ENCODE measurements at regions not wholly inside any gene's neighbourhood (a gene's known extent, or its start where the extent isn't known, plus 50 kb on each side); places are given as distances from the start of the nearest gene placed in this dataset.

DNA sequence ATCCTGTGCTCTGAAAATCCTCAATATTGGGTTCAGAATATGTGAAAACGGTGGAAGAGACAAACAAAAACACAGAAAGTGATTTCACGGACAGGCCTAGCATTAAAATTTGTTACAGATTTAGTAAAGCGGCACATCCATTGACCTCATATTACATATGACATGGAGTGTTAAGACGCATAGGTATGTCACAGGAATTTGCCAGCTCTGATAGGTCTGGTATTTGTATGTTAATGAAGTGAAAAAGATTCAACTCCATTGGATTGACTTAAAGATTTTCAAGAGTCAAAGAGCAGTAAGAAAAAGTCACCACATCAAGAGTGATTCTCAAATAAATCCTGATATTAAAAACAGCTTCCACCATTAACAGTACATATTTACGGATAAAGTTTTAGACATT lies 396.5 kb upstream of the SEMA6A start:
- peaks cover 22% of the 10 kb centered on the region for H3K4me1 Mint-ChIP-seq

More for the DNA sequence above, 396.5 kb upstream of the SEMA6A start:
- no peak overlapping the region for H3K27ac Mint-ChIP-seq
- Histone ChIP-seq H3K4me3 (no peak overlapping the region), H3F3A (replicated peaks; ENCODE audit: low read depth) (no peaks in the 10 kb centered on the region), H4K20me1 (replicated peaks; ENCODE audit: insufficient read depth) (no peaks in the 10 kb centered on the region), H3K79me2 (replicated peaks; ENCODE audit: insufficient read depth) (no peaks in the 10 kb centered on the region), H3K4me1 (ENCODE audit: insufficient read depth) (peaks cover 26% of the 10 kb centered on the region; the same call in 1 of the 2 replicates), H3K9me2 (ENCODE audit: insufficient read depth) (no peaks in the 10 kb centered on the region; the same call in 1 of the 2 replicates), H3K27ac (ENCODE audit: low read depth) (no peak overlapping the region), H3K4me2 (no peak overlapping the region), H3K27me3 (ENCODE audit: insufficient read depth) (no peaks in the 10 kb centered on the region), H3K36me3 (ENCODE audit: insufficient read depth) (no peaks in the 10 kb centered on the region), H2AFZ (no peak overlapping the region)
- H3K9me3 Mint-ChIP-seq: peaks cover 17% of the 10 kb centered on the region; the same call in 2 of the 3 replicates
- no peak for ATAC-seq
- peaks cover 20% of the 10 kb centered on the region for H3K36me3 Mint-ChIP-seq (ENCODE audit: low read depth)
- DNase-seq (ENCODE audit: low spot score): peak; percentile 27
- H3K27me3 Mint-ChIP-seq (ENCODE audit: insufficient read depth, low read depth, poor library complexity): no peaks in the 10 kb centered on the region
- H3K4me3 Mint-ChIP-seq: no peak overlapping the region
- TF ChIP-seq NANOG (IDR thresholded peaks at IDR 0.05; ENCODE audit: borderline replicate concordance) (no peak), ZNF114 (CRISPR knock-in tag; IDR thresholded peaks at IDR 0.05) (no peak), EZH2 (IDR thresholded peaks at IDR 0.05; ENCODE audit: low read depth, unreplicated experiment) (no peak), STAT1 (IDR thresholded peaks at IDR 0.05; ENCODE audit: unreplicated experiment) (no peak), EZH2phosphoT487 (IDR thresholded peaks at IDR 0.05; ENCODE audit: unreplicated experiment) (no peak)
- TF ChIP-seq, protein P1, sequence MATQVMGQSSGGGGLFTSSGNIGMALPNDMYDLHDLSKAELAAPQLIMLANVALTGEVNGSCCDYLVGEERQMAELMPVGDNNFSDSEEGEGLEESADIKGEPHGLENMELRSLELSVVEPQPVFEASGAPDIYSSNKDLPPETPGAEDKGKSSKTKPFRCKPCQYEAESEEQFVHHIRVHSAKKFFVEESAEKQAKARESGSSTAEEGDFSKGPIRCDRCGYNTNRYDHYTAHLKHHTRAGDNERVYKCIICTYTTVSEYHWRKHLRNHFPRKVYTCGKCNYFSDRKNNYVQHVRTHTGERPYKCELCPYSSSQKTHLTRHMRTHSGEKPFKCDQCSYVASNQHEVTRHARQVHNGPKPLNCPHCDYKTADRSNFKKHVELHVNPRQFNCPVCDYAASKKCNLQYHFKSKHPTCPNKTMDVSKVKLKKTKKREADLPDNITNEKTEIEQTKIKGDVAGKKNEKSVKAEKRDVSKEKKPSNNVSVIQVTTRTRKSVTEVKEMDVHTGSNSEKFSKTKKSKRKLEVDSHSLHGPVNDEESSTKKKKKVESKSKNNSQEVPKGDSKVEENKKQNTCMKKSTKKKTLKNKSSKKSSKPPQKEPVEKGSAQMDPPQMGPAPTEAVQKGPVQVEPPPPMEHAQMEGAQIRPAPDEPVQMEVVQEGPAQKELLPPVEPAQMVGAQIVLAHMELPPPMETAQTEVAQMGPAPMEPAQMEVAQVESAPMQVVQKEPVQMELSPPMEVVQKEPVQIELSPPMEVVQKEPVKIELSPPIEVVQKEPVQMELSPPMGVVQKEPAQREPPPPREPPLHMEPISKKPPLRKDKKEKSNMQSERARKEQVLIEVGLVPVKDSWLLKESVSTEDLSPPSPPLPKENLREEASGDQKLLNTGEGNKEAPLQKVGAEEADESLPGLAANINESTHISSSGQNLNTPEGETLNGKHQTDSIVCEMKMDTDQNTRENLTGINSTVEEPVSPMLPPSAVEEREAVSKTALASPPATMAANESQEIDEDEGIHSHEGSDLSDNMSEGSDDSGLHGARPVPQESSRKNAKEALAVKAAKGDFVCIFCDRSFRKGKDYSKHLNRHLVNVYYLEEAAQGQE (IDR thresholded peaks at IDR 0.05; ENCODE audit: unreplicated experiment): no peak
- TF ChIP-seq, protein P2, sequence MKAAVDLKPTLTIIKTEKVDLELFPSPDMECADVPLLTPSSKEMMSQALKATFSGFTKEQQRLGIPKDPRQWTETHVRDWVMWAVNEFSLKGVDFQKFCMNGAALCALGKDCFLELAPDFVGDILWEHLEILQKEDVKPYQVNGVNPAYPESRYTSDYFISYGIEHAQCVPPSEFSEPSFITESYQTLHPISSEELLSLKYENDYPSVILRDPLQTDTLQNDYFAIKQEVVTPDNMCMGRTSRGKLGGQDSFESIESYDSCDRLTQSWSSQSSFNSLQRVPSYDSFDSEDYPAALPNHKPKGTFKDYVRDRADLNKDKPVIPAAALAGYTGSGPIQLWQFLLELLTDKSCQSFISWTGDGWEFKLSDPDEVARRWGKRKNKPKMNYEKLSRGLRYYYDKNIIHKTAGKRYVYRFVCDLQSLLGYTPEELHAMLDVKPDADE (IDR thresholded peaks at IDR 0.05): no peak
- TF ChIP-seq, protein P3, sequence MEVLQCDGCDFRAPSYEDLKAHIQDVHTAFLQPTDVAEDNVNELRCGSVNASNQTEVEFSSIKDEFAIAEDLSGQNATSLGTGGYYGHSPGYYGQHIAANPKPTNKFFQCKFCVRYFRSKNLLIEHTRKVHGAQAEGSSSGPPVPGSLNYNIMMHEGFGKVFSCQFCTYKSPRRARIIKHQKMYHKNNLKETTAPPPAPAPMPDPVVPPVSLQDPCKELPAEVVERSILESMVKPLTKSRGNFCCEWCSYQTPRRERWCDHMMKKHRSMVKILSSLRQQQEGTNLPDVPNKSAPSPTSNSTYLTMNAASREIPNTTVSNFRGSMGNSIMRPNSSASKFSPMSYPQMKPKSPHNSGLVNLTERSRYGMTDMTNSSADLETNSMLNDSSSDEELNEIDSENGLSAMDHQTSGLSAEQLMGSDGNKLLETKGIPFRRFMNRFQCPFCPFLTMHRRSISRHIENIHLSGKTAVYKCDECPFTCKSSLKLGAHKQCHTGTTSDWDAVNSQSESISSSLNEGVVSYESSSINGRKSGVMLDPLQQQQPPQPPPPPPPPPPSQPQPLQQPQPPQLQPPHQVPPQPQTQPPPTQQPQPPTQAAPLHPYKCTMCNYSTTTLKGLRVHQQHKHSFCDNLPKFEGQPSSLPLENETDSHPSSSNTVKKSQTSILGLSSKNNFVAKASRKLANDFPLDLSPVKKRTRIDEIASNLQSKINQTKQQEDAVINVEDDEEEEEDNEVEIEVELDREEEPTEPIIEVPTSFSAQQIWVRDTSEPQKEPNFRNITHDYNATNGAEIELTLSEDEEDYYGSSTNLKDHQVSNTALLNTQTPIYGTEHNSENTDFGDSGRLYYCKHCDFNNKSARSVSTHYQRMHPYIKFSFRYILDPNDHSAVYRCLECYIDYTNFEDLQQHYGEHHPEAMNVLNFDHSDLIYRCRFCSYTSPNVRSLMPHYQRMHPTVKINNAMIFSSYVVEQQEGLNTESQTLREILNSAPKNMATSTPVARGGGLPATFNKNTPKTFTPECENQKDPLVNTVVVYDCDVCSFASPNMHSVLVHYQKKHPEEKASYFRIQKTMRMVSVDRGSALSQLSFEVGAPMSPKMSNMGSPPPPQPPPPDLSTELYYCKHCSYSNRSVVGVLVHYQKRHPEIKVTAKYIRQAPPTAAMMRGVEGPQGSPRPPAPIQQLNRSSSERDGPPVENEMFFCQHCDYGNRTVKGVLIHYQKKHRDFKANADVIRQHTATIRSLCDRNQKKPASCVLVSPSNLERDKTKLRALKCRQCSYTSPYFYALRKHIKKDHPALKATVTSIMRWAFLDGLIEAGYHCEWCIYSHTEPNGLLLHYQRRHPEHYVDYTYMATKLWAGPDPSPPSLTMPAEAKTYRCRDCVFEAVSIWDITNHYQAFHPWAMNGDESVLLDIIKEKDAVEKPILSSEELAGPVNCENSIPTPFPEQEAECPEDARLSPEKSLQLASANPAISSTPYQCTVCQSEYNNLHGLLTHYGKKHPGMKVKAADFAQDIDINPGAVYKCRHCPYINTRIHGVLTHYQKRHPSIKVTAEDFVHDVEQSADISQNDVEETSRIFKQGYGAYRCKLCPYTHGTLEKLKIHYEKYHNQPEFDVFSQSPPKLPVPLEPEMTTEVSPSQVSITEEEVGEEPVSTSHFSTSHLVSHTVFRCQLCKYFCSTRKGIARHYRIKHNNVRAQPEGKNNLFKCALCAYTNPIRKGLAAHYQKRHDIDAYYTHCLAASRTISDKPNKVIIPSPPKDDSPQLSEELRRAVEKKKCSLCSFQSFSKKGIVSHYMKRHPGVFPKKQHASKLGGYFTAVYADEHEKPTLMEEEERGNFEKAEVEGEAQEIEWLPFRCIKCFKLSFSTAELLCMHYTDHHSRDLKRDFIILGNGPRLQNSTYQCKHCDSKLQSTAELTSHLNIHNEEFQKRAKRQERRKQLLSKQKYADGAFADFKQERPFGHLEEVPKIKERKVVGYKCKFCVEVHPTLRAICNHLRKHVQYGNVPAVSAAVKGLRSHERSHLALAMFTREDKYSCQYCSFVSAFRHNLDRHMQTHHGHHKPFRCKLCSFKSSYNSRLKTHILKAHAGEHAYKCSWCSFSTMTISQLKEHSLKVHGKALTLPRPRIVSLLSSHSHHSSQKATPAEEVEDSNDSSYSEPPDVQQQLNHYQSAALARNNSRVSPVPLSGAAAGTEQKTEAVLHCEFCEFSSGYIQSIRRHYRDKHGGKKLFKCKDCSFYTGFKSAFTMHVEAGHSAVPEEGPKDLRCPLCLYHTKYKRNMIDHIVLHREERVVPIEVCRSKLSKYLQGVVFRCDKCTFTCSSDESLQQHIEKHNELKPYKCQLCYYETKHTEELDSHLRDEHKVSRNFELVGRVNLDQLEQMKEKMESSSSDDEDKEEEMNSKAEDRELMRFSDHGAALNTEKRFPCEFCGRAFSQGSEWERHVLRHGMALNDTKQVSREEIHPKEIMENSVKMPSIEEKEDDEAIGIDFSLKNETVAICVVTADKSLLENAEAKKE (CRISPR knock-in tag; IDR thresholded peaks at IDR 0.05): no peak

All from GM23338 (cell line).